GM21717 (cell line): ENCODE measurements at regions not wholly inside any gene's neighbourhood (a gene's known extent, or its start where the extent isn't known, plus 50 kb on each side); places are given as distances from the start of the nearest gene placed in this dataset.

Source experiments
- ATAC-seq: cut with Tn5 transposase; IDR thresholded peaks from one replicate; pipeline ENCODE4 v1.9.1; 2021; ENCODE audit warnings: mild to moderate bottlenecking, moderate library complexity; ENCODE audit not compliant: unreplicated experiment

DNA sequence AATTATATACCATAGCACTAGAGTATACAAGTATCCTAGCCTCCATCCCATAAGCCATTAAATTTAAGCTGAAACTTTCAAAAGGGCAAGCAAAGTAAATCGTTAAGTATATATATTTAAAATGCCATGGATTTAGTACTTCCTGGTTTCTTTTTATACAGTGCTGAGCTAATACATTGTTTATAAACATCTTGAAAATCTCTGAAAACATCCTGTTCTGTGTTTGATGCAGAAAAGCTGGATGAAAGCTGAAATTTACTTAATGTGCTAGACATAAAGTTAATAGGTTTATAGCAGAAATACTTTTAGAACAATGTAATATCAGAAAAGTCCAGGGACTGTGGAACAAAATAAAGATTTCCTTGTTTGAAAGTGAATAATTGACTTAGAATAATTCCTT, 875.4 kb downstream of the SLITRK6 start:
- no peak for ATAC-seq

DNA sequence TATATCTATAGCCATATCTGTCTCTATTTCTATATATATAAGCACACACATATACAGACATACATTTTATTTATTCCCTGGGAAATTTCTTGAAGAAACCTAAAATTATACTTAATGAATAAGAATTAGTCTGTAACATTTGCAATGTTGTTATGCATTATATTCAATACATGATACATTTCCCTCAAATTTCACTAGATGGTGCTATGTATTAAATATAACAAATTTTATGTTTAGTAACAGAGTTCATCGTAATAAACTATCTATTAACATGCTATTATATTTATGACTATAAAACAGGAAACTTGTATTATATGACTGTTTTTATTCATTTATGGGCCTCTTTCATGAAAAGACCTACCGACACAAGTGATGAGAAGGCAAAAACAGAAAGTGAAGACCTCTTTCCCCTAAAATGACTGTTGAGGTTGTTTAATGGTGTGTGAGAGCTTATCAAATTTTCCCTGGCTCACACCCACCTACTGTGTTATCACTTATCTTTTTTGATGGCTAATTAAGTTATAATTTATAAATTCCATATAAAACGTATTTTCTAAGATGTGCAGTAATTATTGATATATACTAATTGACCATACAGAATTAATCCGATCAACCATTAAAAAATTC, 881.9 kb downstream of the SLITRK6 start:
- no peak for ATAC-seq

DNA sequence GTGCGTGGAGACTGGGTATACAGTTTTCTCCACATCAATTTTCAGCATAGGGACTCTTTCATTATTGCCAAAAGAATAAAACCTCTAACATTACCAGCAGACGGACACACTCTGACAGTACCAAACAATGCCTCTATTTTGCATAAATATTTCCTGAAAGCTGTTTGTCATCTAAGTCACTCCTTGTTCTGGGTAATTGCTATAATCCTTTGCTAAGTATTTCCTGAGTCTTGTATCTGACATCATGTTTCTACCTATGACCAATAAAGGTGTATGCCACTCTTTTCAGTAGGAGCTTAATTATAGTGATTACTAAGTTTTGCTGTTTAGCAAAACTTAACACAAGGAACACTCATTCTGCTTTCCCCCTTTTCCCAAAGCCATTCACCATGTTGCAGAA, 886.5 kb downstream of the SLITRK6 start:
- ATAC-seq: no peak

DNA sequence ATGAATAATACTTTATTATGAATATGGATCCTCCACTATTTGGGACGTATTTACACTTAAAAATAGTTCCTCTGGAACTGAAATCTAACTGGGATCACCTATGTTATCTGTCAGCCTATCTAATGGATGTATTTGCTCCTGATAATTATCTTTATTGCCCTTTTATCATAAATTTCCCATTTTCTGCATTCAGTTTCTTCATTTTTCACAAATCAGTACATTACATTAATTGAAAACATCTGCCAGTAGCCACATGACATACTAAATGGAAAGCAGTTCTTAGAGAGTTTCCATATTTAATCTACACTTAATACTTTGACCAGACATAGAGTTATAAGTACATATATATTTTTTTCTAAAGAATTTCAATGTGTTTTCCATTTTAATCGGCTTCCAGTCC, 888.8 kb downstream of the SLITRK6 start:
- ATAC-seq: no peak

DNA sequence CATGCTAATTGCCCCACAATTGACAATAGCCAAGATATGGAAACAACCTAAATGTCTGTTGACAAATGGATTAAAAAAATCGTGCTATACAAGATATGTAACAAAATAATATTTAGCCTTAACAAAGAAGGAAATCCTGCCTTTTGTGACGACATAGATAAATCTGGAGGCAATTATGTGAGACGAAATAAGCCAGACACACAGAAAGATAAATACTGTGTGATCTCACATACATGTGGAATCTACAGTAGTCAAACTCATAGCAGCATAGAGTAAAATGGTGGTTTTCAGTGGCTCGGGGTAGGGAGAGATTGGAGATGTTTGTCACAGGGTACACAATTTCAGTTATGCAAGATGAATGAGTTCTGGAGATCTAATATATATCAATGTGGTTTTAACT, 895.8 kb downstream of the SLITRK6 start:
- ATAC-seq: no peak

DNA sequence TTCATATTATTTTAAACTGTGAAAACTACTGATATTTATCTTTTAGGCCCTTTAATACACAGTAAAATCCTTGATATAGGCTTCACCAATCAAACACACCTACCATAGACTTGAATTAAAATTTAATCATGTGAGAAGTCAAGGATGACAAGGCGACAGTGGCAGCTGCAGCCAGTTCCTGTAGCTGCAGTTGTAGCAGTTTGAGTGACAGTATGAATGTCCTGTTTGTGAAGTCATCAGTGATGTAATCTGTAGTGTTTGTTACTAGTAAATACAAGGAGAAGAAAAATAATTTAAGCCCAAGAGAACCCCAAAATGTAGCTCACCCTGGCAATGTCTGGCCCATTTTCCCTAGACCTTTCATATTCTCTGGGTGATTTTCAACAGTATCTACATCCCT, 897.0 kb downstream of the SLITRK6 start:
- ATAC-seq: no peak

DNA sequence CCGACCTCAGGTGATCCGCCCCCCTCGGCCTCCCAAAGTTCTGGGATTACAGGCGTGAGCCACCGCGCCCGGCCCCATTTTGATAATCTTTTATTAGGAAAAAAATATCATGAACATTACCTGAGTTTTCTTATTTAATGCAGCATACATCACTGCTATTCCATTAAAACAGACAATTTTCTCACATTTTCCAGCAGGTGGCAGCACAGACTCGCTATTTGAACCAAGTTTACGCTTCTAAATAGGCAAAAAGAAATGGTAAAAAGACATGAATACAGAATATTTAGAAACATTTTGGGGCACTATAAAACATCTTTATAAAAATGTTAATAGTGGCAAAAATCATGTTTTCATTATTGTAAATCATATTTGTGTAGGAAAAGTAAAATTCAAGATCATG, 903.1 kb downstream of the SLITRK6 start:
- peak; percentile 59 for ATAC-seq

DNA sequence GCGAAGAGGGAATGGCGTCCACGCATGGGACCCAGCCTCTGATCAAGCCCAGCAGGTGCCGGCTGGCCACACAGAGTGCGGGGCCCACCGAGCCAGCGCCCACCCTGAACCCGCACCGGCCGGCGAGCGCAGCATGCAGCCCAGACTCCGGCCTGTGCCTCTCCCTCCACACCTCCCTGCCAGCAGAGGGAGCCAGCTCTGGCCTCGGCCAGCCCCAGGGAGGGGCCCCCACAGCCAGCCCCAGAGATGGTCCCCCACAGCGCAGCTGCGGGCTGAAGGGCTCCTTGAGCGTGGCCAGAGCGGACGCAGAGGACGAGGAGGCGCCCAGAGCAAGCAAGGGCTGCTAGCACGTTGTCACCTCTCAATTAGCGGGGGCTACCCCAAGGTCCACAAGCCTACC, 904.5 kb downstream of the SLITRK6 start:
- no peak for ATAC-seq

DNA sequence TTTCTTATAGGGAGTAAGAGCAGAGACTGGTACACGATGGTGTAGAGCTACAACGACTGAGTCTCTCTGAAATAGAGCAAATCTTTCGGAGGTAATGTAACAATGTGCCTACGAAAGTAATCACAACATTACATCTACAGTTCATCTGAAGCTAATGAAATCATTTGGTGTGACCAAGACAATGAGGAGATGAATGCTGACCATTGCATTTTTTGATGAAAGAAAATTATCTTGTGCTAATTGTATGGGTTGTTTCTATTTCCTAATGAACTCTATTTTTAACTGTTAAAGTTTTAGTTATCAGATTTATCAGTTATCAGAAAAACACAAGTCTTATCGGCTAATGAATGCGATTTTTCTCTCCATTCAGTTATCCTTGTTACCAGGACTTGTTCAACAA, 913.4 kb downstream of the SLITRK6 start:
- no peak for ATAC-seq

DNA sequence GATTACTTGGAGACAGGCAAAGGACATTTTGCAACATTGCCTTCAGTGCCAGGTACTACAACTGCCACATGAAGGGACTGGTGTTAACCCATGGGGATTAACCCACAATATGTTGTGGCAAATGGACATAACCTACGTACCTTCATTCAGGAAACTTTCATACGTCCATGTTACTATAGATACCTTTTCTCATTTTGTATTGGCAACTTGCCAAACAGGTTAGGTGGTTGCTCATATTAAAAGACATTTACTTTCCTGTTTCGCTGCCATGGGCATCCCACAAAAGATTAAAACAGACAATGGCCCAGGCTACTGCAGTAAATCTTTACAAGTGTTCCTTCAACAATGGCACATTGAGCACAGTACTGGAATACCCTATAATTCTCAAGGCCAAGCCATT, 925.3 kb downstream of the SLITRK6 start:
- no peak for ATAC-seq

DNA sequence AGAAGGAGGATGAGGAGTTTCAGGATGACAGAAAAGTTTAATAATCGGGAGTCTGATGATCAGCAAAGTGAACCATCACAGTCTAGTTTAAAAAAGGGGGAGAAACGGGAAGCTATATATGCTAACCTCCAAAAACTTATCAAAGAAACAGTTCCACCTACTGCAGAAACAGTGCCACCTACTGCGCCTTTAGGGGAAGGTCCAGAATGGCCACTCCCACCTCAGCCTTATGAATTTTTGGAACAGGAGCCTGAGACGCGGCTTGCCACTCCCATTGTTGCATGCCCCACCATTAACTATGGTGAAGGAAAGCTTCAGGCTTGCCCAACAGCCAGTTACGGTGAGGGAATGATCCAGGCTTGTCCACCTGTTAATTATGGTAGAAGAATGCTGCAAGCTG, 929.0 kb downstream of the SLITRK6 start:
- no peak for ATAC-seq

DNA sequence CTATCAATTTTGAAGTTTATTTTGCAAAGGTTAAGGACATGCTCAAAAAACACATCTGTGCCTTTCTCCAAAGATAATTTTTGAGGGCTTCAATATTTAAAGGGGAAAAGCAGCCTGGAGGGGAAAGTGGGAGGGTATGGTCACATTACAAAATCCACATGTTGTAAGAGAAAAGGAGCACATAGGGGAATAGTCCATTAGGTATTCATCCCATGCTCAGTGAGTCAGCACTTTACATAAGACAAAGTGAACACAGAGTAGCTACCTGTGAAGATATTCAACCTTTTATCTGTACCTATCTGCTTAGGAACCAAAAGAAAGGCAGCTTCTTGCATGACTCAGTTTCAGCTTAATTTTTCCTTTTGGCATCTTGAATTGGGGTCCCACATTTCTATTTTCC, 932.0 kb downstream of the SLITRK6 start:
- no peak for ATAC-seq

DNA sequence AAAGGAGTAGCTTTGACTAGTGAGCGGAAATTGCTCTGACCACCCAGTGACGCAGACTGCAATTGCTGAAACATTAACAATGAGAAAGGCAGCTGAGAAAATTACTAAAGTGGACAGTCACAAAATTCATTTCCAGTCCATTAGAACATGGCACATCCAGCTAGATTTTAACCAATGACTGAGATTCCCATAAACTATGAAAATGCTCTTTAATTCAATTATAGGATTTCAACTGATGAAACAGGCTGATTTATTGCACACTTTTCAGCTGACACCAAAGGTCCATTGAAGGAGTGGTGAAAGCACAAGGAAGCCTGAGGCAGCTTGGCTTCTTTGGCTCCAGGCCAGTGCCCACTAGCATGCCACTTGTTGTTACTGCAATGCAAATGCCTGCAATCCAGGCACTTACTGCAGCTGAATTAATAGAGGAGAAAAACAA, 933.4 kb downstream of the SLITRK6 start:
- ATAC-seq: no peak

DNA sequence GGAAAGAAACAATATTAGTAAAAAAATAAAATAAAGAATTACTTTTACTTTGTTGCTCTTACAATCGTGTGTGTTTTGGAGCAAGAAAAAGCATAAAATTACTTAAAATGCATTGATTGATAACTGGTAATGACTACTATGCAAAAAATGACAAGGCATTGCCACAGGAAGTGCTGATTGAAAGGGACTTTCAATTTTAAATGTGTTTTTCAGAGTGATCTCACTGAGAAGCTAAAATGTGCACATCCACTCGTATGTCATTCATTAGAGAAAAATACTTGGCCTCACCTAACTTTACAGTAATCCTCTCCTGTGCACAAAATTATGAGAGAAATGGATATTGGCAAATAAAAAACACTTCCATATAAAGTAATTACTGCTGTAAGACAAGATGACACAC, 934.9 kb downstream of the SLITRK6 start:
- ATAC-seq: no peak

DNA sequence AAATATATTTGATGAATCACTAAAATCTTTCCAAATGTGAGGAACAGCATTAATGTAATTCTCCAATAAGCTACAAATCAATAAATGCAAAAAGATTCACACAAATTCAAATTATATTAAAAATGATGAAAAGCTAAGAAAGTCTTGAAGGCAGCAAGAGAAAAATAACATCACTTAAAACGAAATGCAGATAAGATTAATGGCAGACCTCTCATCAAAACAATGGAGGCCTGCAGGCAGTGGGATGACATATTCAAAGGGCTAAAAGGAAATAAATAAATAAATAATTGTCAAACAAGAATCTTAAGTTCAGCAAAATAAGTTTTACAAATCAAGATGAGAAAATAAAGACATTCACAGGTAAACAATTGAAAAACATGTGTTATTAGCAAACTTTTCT, 952.1 kb downstream of the SLITRK6 start:
- ATAC-seq: no peak

DNA sequence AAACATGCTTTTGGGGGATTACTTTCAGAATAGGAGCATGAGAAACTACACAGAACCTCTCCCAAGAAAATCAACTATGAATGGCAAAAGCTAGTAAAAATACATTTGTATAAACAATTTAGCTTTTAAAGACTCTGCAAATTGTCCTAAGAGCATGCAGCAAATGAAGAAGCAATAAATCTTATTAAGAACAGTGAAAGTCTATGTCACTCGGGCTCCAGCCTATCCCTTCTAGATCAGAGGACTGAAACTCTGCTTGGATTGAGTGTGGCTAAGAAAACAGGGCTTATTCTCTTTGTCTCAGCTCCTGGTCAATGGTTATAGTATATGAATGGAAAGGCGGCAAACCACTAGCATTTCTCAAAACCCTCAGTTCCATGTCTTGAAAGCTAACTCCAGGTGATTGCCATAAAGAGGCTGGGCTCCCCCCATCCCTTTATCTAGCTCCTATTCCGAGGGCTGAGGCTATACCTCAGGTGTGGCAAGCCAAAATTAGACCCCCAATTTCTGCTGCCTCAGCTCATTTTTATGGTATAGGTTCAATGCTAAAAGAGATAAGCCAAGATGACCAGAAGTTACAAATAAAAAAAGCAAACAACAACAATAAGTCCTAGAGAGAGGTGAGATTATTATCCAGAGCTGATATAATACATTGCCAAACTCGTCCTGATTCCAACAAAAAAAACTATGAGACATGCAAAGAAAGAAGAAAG, 953.2 kb downstream of the SLITRK6 start:
- ATAC-seq: no peak

DNA sequence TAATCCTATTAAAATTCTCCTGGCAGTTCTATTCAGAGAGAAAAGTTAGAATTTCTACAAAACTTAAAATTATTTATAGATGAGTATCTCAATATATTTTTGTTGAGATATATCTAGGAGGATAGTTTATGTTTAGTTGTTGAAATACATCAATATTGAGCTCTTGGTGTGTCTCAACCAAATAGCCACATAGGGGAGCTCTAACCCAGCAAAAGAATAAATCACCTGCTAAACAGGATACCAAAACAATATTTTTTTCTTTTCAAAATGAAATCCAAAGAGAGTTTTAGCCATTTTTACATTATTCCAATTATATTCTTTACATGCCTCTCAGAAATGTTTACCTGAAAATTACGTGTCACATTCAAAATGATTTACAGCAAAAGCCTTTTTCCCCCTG, 954.7 kb downstream of the SLITRK6 start:
- no peak for ATAC-seq

DNA sequence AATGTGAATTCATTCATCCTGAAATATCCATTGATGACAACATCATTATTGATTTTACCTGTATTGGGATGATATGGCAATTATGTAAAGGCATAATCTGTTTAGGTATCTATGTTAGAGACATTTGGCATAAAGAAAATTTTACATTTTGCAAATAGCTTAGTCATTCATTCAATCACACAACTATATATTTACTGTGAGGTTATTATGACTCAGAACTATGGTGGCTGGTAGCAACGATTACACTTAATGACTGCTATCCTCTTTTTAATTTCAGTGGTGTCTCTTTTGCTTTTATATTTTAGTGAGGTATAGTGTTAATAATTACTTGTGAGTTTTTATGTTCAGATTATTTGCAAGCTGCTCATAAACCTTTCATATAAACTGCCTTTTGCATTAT, 955.9 kb downstream of the SLITRK6 start:
- no peak for ATAC-seq

DNA sequence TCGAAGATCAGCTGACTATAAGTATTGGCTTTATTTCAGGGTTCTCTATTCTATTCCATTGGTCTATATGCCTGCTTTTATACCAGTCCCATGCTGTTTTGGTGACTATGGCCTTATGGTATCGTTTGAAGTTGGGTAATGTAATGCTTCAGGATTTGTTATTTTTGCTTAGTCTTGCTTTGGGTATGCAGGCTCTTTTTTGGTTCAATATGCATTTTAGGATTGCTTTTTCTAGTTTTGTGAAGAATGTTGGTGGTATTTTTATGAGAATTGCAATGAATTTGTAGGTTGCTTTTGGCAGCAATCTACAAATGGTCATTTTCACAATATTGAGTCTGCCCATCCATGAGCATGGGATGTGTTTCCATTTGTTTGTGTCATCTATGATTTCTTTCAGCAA, 951.9 kb upstream of the SLITRK1 start:
- ATAC-seq: no peak

DNA sequence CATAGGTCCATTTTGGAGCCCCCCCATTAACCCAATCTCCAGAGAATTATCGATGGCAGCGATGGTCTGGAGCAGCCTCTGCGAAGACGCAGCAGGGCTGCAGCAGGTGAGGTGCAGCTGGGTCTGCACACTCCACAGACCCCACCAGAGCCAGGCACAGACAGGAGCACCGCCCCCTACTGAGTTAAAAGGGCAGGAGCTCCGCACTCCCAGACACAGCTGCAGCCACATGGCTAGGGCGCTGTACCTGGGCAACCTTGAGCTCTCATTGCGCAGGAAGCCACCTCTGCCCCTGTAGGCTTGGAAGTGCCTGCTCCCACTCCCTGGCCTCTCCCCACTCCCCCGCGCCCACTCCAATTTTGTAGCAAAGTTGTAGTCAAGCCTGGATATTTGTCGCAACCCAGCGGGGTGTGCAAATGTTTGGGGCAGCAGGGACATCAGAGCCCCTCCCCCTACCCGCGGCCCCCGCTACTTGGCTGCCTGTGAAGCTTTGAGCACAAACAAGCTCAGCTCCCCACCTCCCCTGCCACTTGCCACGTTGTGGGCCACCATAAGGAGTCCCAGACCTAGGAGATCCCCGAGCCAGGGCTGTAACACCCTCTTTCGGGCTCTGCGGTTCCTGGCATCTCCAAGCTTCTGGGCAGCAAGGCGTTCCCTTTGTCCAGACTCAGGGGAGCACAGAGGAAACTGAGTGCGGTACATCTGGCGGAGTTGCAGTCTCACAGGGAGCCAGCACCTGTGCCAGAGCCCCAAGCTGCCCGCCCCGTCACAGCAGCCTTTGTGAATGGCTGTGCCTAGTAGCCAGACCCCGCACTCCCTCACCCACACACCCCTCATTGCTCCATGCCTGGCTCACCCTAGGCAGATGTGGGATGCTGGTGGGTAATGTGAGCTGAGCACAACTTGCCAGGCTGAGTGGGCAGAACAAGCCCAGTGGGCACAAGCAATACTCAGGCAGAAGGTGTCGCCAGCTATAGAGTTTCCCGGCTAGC, 949.7 kb upstream of the SLITRK1 start:
- no peak for ATAC-seq

DNA sequence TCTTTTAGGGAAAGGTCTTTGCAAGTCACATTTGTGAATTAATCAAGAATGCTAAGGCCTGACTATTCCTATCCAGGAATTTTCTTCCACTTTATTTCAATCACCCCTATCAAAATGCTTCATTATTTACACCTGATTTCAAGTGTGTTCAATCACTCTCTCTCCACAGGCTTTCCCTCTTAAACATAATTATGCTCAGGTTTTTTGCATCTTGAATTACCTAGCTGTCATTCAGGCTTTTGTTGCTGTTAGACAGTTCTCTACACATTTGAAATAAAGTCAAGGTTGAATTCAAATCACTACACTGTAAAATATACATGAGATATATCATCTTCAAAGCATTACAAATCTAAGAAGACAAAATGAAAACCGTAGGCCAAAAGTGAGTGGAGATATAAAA, 941.3 kb upstream of the SLITRK1 start:
- ATAC-seq: no peak

DNA sequence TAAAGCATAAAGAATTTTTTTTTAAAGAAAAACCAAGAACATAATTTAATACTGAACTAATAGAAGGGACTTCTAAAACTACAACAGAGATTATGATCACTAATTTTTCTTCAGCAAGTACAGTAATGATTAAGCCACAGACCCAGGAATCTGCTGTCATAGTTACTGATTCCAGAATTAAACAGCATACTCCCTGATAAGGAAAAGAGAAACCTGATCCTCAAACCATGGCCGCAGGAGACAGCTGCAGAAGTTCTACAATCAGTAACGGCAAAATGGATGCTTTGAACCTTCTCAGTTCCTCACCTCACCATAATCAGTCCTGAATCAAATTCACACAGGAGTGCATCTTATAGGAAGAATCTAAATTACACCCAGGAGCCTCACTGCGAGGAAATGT, 939.0 kb upstream of the SLITRK1 start:
- no peak for ATAC-seq
